Astrocyte (in vitro differentiated cells and primary cell): ENCODE measurements at regions not wholly inside any gene's neighbourhood (a gene's known extent, or its start where the extent isn't known, plus 50 kb on each side); places are given as distances from the start of the nearest gene placed in this dataset.

Experiments used
- DNase-seq: peaks from one replicate; pipeline ENCODE4 v3.0.0-alpha.2; 2010; ENCODE audit warnings: low read depth
- FAIRE-seq: peaks from 2 replicates; lab custom pipeline; 2011; peaks lifted over from hg19 to GRCh38; lab: Jason Lieb, UNC
- H2AFZ ChIP-seq: 2 replicates; pipeline ENCODE4 v1.6.0; 2012; ENCODE audit warnings: low read depth, low read length, inconsistent platforms
- H3K27ac ChIP-seq: 2 replicates; pipeline ENCODE4 v1.5.1; 2011; ENCODE audit warnings: low read depth, low read length, inconsistent platforms
- H3K27me3 ChIP-seq: 2 replicates; pipeline ENCODE4 v1.6.0; 2011; ENCODE audit warnings: low read length, inconsistent platforms; ENCODE audit not compliant: insufficient read depth
- H3K36me3 ChIP-seq: 2 replicates; pipeline ENCODE4 v1.5.1; 2011; ENCODE audit warnings: low read length, inconsistent platforms; ENCODE audit not compliant: insufficient read depth
- H3K4me1 ChIP-seq: 2 replicates; pipeline ENCODE4 v1.5.1; 2011; ENCODE audit warnings: low read length, inconsistent platforms; ENCODE audit not compliant: insufficient read depth
- H3K4me2 ChIP-seq: 2 replicates; pipeline ENCODE4 v1.6.0; 2012; ENCODE audit warnings: low read length, inconsistent platforms
- H3K4me3 ChIP-seq: 2 replicates; pipeline ENCODE4 v1.5.1; 2011; ENCODE audit warnings: low read depth, mild to moderate bottlenecking, low read length, inconsistent platforms; ENCODE audit not compliant: insufficient read depth
- H3K79me2 ChIP-seq: 2 replicates; pipeline ENCODE4 v1.6.0; 2012; ENCODE audit warnings: mild to moderate bottlenecking, low read length, inconsistent platforms; ENCODE audit not compliant: insufficient read depth
- H3K9ac ChIP-seq: 2 replicates; pipeline ENCODE4 v1.6.0; 2012; ENCODE audit warnings: mild to moderate bottlenecking, low read length, inconsistent platforms
- H3K9me3 ChIP-seq: 2 replicates; pipeline ENCODE4 v1.5.1; 2012; ENCODE audit warnings: low read depth, mild to moderate bottlenecking, low read length, inconsistent platforms; ENCODE audit not compliant: insufficient read depth
- H4K20me1 ChIP-seq: 2 replicates; pipeline ENCODE4 v1.6.0; 2012; ENCODE audit warnings: low read length, inconsistent platforms; ENCODE audit not compliant: insufficient read depth
- H3K27ac Mint-ChIP-seq: one replicate; pipeline ENCODE4 v1.8.0; 2021; ENCODE audit warnings: mild to moderate bottlenecking, mixed read lengths; ENCODE audit not compliant: unreplicated experiment
- H3K27me3 Mint-ChIP-seq: one replicate; pipeline ENCODE4 v1.8.0; 2021; ENCODE audit warnings: low read depth, mixed read lengths; ENCODE audit not compliant: unreplicated experiment
- H3K36me3 Mint-ChIP-seq: one replicate; pipeline ENCODE4 v1.8.0; 2021; ENCODE audit warnings: low read depth, mixed read lengths; ENCODE audit not compliant: unreplicated experiment
- H3K4me1 Mint-ChIP-seq: one replicate; pipeline ENCODE4 v1.8.0; 2021; ENCODE audit warnings: low read depth, mixed read lengths; ENCODE audit not compliant: unreplicated experiment
- H3K4me3 Mint-ChIP-seq: one replicate; pipeline ENCODE4 v1.8.0; 2021; ENCODE audit warnings: mild to moderate bottlenecking, moderate library complexity, mixed read lengths; ENCODE audit not compliant: unreplicated experiment
- H3K9me3 Mint-ChIP-seq: one replicate; pipeline ENCODE4 v1.8.0; 2021; ENCODE audit warnings: mild to moderate bottlenecking, mixed read lengths; ENCODE audit not compliant: unreplicated experiment
- EZH2 ChIP-seq: IDR thresholded peaks from 2 replicates; pipeline ENCODE4 v1.6.1; 2012; ENCODE audit warnings: mild to moderate bottlenecking, low read length, inconsistent platforms; ENCODE audit not compliant: insufficient read depth
- TF ChIP-seq, protein P1 (sequence below): IDR thresholded peaks from 2 replicates; pipeline ENCODE4 v1.5.1; 2011; ENCODE audit warnings: low read depth, mild to moderate bottlenecking, inconsistent platforms, low read length, moderate library complexity; ENCODE audit not compliant: insufficient read depth

- H3K27me3 Mint-ChIP-seq = no peaks in the 10 kb centered on the region
- H3K4me3 Mint-ChIP-seq = no peak overlapping the region
- no peaks in the 10 kb centered on the region for H3K9me3 Mint-ChIP-seq
- TF ChIP-seq, protein P1, sequence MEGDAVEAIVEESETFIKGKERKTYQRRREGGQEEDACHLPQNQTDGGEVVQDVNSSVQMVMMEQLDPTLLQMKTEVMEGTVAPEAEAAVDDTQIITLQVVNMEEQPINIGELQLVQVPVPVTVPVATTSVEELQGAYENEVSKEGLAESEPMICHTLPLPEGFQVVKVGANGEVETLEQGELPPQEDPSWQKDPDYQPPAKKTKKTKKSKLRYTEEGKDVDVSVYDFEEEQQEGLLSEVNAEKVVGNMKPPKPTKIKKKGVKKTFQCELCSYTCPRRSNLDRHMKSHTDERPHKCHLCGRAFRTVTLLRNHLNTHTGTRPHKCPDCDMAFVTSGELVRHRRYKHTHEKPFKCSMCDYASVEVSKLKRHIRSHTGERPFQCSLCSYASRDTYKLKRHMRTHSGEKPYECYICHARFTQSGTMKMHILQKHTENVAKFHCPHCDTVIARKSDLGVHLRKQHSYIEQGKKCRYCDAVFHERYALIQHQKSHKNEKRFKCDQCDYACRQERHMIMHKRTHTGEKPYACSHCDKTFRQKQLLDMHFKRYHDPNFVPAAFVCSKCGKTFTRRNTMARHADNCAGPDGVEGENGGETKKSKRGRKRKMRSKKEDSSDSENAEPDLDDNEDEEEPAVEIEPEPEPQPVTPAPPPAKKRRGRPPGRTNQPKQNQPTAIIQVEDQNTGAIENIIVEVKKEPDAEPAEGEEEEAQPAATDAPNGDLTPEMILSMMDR = no peak
- TF ChIP-seq EZH2 = no peak
- Histone ChIP-seq H4K20me1 (no peaks in the 10 kb centered on the region), H3K4me3 (no peak overlapping the region), H3K9me3 (no peaks in the 10 kb centered on the region), H3K27ac (no peak overlapping the region), H2AFZ (no peak overlapping the region), H3K27me3 (no peaks in the 10 kb centered on the region), H3K4me2 (no peak overlapping the region), H3K4me1 (no peaks in the 10 kb centered on the region), H3K79me2 (no peaks in the 10 kb centered on the region), H3K36me3 (no peaks in the 10 kb centered on the region), H3K9ac (no peak overlapping the region)
- H3K27ac Mint-ChIP-seq = no peak overlapping the region
- DNase-seq (no peak), FAIRE-seq (no peak)
- peaks cover 6% of the 10 kb centered on the region for H3K4me1 Mint-ChIP-seq
- H3K36me3 Mint-ChIP-seq = no peaks in the 10 kb centered on the region
Observed at GRCh38 chr2:14348247-14348646, 284.3 kb upstream of the LRATD1 start.

- Mint-ChIP-seq H3K27me3 (no peaks in the 10 kb centered on the region), H3K36me3 (no peaks in the 10 kb centered on the region), H3K9me3 (no peaks in the 10 kb centered on the region), H3K4me1 (peaks cover 8% of the 10 kb centered on the region), H3K4me3 (no peak overlapping the region), H3K27ac (no peak overlapping the region)
- Histone ChIP-seq H3K79me2 (no peaks in the 10 kb centered on the region), H3K36me3 (no peaks in the 10 kb centered on the region), H3K9ac (no peak overlapping the region), H3K9me3 (no peaks in the 10 kb centered on the region), H4K20me1 (no peaks in the 10 kb centered on the region), H3K4me3 (no peak overlapping the region), H3K4me2 (no peak overlapping the region), H3K27me3 (no peaks in the 10 kb centered on the region), H3K27ac (no peak overlapping the region), H3K4me1 (no peaks in the 10 kb centered on the region), H2AFZ (no peak overlapping the region)
- TF ChIP-seq EZH2 = no peak
- TF ChIP-seq, protein P1 = no peak
- FAIRE-seq (no peak), DNase-seq (no peak)
Observed at GRCh38 chr2:14350856-14351255, 281.7 kb upstream of the LRATD1 start.

- no peak overlapping the region for H3K4me3 ChIP-seq
- no peaks in the 10 kb centered on the region for H3K9me3 ChIP-seq
- no peaks in the 10 kb centered on the region for H4K20me1 ChIP-seq
- H3K9me3 Mint-ChIP-seq = no peaks in the 10 kb centered on the region
- no peaks in the 10 kb centered on the region for H3K36me3 ChIP-seq
- no peak overlapping the region for H3K27ac ChIP-seq
- DNase-seq (no peak), FAIRE-seq (no peak)
- no peak overlapping the region for H2AFZ ChIP-seq
- no peaks in the 10 kb centered on the region for H3K27me3 Mint-ChIP-seq
- TF ChIP-seq, protein P1 = no peak
- TF ChIP-seq EZH2 = no peak
- no peaks in the 10 kb centered on the region for H3K27me3 ChIP-seq
- no peaks in the 10 kb centered on the region for H3K36me3 Mint-ChIP-seq
- no peaks in the 10 kb centered on the region for H3K79me2 ChIP-seq
- peaks cover 8% of the 10 kb centered on the region for H3K4me1 Mint-ChIP-seq
- H3K4me2 ChIP-seq = no peak overlapping the region
- no peak overlapping the region for H3K4me3 Mint-ChIP-seq
- H3K27ac Mint-ChIP-seq = no peak overlapping the region
- H3K4me1 ChIP-seq = no peaks in the 10 kb centered on the region
- H3K9ac ChIP-seq = no peak overlapping the region
Observed at GRCh38 chr2:14352067-14352466, 280.4 kb upstream of the LRATD1 start.
